ENCODE measurements at regions not wholly inside any gene's neighbourhood (a gene's known extent, or its start where the extent isn't known, plus 50 kb on each side); places are given as distances from the start of the nearest gene placed in this dataset.

- no peak for TF ChIP-seq ZBTB7A (IDR thresholded peaks at IDR 0.05; ENCODE audit: borderline replicate concordance, control insufficient read depth, low read depth, low read length)
- TF ChIP-seq RFX5 (IDR thresholded peaks at IDR 0.05; ENCODE audit: low read depth, low read length) = no peak
- TF ChIP-seq POLR2A (conservative IDR thresholded peaks at IDR 0.05) = no peak
- no peak for TF ChIP-seq ZNF174 (CRISPR knock-in tag; IDR thresholded peaks at IDR 0.05)
- no peak for TF ChIP-seq PBX2 (CRISPR knock-in tag; IDR thresholded peaks at IDR 0.05; ENCODE audit: low read depth)
- no peak for TF ChIP-seq PBX2 (tag; conservative IDR thresholded peaks at IDR 0.05; ENCODE audit: low read depth)
- no peak for TF ChIP-seq HDAC2 (IDR thresholded peaks at IDR 0.05)
- no peak for TF ChIP-seq KDM4B (IDR thresholded peaks at IDR 0.05; ENCODE audit: borderline replicate concordance in 2 of 2, low read depth in 1 of 2)
- no peak for TF ChIP-seq RUNX1 (IDR thresholded peaks at IDR 0.05; ENCODE audit: low read depth)
- TF ChIP-seq CBX8 (IDR thresholded peaks at IDR 0.05; ENCODE audit: borderline replicate concordance, extremely low read depth, low read depth, low read length, poor library complexity, severe bottlenecking) = no peak
- no peak for TF ChIP-seq ZNF830 (CRISPR knock-in tag; IDR thresholded peaks at IDR 0.05)
- TF ChIP-seq TAF15 (IDR thresholded peaks at IDR 0.05; ENCODE audit: low read depth, low read length) = no peak
- TF ChIP-seq ZBTB9 (CRISPR knock-in tag; IDR thresholded peaks at IDR 0.05) = no peak
- TF ChIP-seq SNIP1 (IDR thresholded peaks at IDR 0.05; ENCODE audit: low read depth) = no peak
- TF ChIP-seq EZH2 (IDR thresholded peaks at IDR 0.05; ENCODE audit: borderline replicate concordance, low read depth, low read length) = no peak
Observed at GRCh38 chr9:31736581-31737179, 647.8 kb upstream of the ACO1 start.

Measured in K562 (cell line).